ENCODE measurements at regions not wholly inside any gene's neighbourhood (a gene's known extent, or its start where the extent isn't known, plus 50 kb on each side); places are given as distances from the start of the nearest gene placed in this dataset.

GRCh38 chr20:24735263-24735662 is 213.8 kb upstream of the CST7 start:
- no peak for TF ChIP-seq ZSCAN4 (tag by site-specific recombination; IDR thresholded peaks at IDR 0.05)
- no peak for TF ChIP-seq CTCF (tag by site-specific recombination; IDR thresholded peaks at IDR 0.05)
- TF ChIP-seq ZNF2 (tag by site-specific recombination; IDR thresholded peaks at IDR 0.05), result no peak
- TF ChIP-seq ZBTB1 (tag by site-specific recombination; IDR thresholded peaks at IDR 0.05), result no peak
- no peak for TF ChIP-seq ZBTB7A (tag by site-specific recombination; IDR thresholded peaks at IDR 0.05; ENCODE audit: low read depth)
- no peak for TF ChIP-seq ZNF768 (tag by site-specific recombination; IDR thresholded peaks at IDR 0.05)
- no peak for TF ChIP-seq ZNF645 (tag by site-specific recombination; IDR thresholded peaks at IDR 0.05)
